Left cardiac atrium (tissue), 4 donors: ENCODE measurements at regions not wholly inside any gene's neighbourhood (a gene's known extent, or its start where the extent isn't known, plus 50 kb on each side); places are given as distances from the start of the nearest gene placed in this dataset.
"Not testable (repeated sequence)": the region's sequence is repeated elsewhere in the genome, so short reads cannot be mapped to it uniquely, and the experiment has no call there.

ENCODE experiments used
- ATAC-seq, 2 donors: fragments of 200-7000 bp; cut with Tn5 transposase; one replicate each; pipeline ENCODE4 v1.9.1; 2020; ENCODE audit warnings: mild to moderate bottlenecking in 2 of 2, moderate library complexity in 2 of 2
- DNase-seq: peaks from one replicate; pipeline ENCODE4 v3.0.0-alpha.2; 2020
- intact Hi-C, 2 donors: fragments of 100-400 bp; cut with DNase I; formaldehyde crosslinking; loops; one replicate each; pipeline versions ENCODE4 v1.14.1 to v1.15.1; 2022 to 2023
- donor health status: DM: no; HTN: yes; CAD: no.
- donor health status: DM: no; HTN: yes; CAD: no; lungs with severe emphysema.
- donor health status: DM: yes; HTN: yes; CAD: no.
- donor health status: Dilated cardiomyopathy.

GRCh38 chrY:9619541-9619940 lies 91.9 kb downstream of the TSPY10 start:
- intact Hi-C loops: no loop called here
- no peak for DNase-seq
- ATAC-seq: no peak

- DNase-seq: no peak
- intact Hi-C loops: no loop called here
- ATAC-seq: no peak
Measured at GRCh38 chrY:9623196-9623595, 95.5 kb downstream of the TSPY10 start.

GRCh38 chrY:9640595-9641132 lies 113.0 kb downstream of the TSPY10 start:
- ATAC-seq, intact Hi-C loops, DNase-seq: not testable (repeated sequence)

GRCh38 chrY:9666204-9666603 lies 138.5 kb downstream of the TSPY10 start:
- DNase-seq, ATAC-seq, intact Hi-C loops: not testable (repeated sequence)

- ATAC-seq, intact Hi-C loops, DNase-seq: not testable (repeated sequence)
Measured at GRCh38 chrY:9692481-9692880, 164.8 kb downstream of the TSPY10 start.

GRCh38 chrY:9716932-9717331 lies 189.3 kb downstream of the TSPY10 start:
- ATAC-seq, intact Hi-C loops, DNase-seq: not testable (repeated sequence)

GRCh38 chrY:9718803-9719202 lies 191.1 kb downstream of the TSPY10 start:
- intact Hi-C loops, DNase-seq: not testable (repeated sequence)

GRCh38 chrY:9719616-9720015 lies 191.9 kb downstream of the TSPY10 start:
- DNase-seq, intact Hi-C loops, ATAC-seq: not testable (repeated sequence)

More at GRCh38 chrY:9718803-9719202, 191.1 kb downstream of the TSPY10 start:
- peak in 1 of 2 donors; percentile 18 for ATAC-seq

- DNase-seq, intact Hi-C loops, ATAC-seq: not testable (repeated sequence)
Measured at GRCh38 chrY:9737626-9738025, 209.9 kb downstream of the TSPY10 start.

- DNase-seq, intact Hi-C loops, ATAC-seq: not testable (repeated sequence)
Measured at GRCh38 chrY:9755975-9756374, 228.3 kb downstream of the TSPY10 start.

- DNase-seq, intact Hi-C loops, ATAC-seq: not testable (repeated sequence)
Measured at GRCh38 chrY:9757488-9757887, 229.8 kb downstream of the TSPY10 start.

GRCh38 chrY:9762443-9762842 lies 234.8 kb downstream of the TSPY10 start:
- ATAC-seq, intact Hi-C loops, DNase-seq: not testable (repeated sequence)

- ATAC-seq, intact Hi-C loops, DNase-seq: not testable (repeated sequence)
Measured at GRCh38 chrY:9769312-9769711, 241.6 kb downstream of the TSPY10 start.

- DNase-seq, ATAC-seq, intact Hi-C loops: not testable (repeated sequence)
Measured at GRCh38 chrY:9771086-9771485, 243.4 kb downstream of the TSPY10 start.

GRCh38 chrY:9772120-9772519 lies 244.4 kb downstream of the TSPY10 start:
- DNase-seq, ATAC-seq, intact Hi-C loops: not testable (repeated sequence)

GRCh38 chrY:9774765-9775164 lies 247.1 kb downstream of the TSPY10 start:
- intact Hi-C loops, ATAC-seq, DNase-seq: not testable (repeated sequence)

- DNase-seq, ATAC-seq, intact Hi-C loops: not testable (repeated sequence)
Measured at GRCh38 chrY:9775657-9776056, 248.0 kb downstream of the TSPY10 start.

GRCh38 chrY:9781548-9781947 lies 253.9 kb downstream of the TSPY10 start:
- intact Hi-C loops, ATAC-seq: not testable (repeated sequence)

GRCh38 chrY:9797881-9798280 lies 270.2 kb downstream of the TSPY10 start:
- ATAC-seq, intact Hi-C loops, DNase-seq: not testable (repeated sequence)

More at GRCh38 chrY:9781548-9781947, 253.9 kb downstream of the TSPY10 start:
- not testable (repeated sequence) for DNase-seq

GRCh38 chrY:9805235-9805634 lies 277.6 kb downstream of the TSPY10 start:
- intact Hi-C loops: no loop called here
- DNase-seq (no peak), ATAC-seq (no peak)
